ENCODE measurements at regions not wholly inside any gene's neighbourhood (a gene's known extent, or its start where the extent isn't known, plus 50 kb on each side); places are given as distances from the start of the nearest gene placed in this dataset.
A peak's percentile ranks its signal among the peaks of the same experiment; 100 is the strongest.

- no peaks in the 10 kb centered on the region for H3K9me3 ChIP-seq (ENCODE audit: insufficient read depth, low read depth)
- no peak overlapping the region for H3K4me2 ChIP-seq
- no peaks in the 10 kb centered on the region for H3K9me2 ChIP-seq (ENCODE audit: insufficient read depth)
- TF ChIP-seq, protein P1, sequence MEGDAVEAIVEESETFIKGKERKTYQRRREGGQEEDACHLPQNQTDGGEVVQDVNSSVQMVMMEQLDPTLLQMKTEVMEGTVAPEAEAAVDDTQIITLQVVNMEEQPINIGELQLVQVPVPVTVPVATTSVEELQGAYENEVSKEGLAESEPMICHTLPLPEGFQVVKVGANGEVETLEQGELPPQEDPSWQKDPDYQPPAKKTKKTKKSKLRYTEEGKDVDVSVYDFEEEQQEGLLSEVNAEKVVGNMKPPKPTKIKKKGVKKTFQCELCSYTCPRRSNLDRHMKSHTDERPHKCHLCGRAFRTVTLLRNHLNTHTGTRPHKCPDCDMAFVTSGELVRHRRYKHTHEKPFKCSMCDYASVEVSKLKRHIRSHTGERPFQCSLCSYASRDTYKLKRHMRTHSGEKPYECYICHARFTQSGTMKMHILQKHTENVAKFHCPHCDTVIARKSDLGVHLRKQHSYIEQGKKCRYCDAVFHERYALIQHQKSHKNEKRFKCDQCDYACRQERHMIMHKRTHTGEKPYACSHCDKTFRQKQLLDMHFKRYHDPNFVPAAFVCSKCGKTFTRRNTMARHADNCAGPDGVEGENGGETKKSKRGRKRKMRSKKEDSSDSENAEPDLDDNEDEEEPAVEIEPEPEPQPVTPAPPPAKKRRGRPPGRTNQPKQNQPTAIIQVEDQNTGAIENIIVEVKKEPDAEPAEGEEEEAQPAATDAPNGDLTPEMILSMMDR (conservative IDR thresholded peaks at IDR 0.05): no peak
- TF ChIP-seq EZH2 (IDR thresholded peaks at IDR 0.05; ENCODE audit: low read depth): no peak
- H3K36me3 ChIP-seq (ENCODE audit: low read depth): no peaks in the 10 kb centered on the region
- no peaks in the 10 kb centered on the region for H3K79me2 ChIP-seq (ENCODE audit: low read depth)
- H3K4me3 ChIP-seq: no peak overlapping the region
- intact Hi-C loops (cut with micrococcal nuclease; ENCODE audit: unreplicated experiment): no loop called here
- H2AFZ ChIP-seq: no peak overlapping the region
- no TSS peak for BruUV-seq (replicated peaks)
- H4K20me1 ChIP-seq (ENCODE audit: insufficient read depth): no peaks in the 10 kb centered on the region
- no peak for DNase-seq
- H3F3A ChIP-seq (ENCODE audit: insufficient read depth, low read depth): no peaks in the 10 kb centered on the region
- ChIA-PET POLR2A (ENCODE audit: unreplicated experiment) (interaction anchor here (0.6 kb wide), 1 partner anchor 354 kb away, joined by 5 read pairs; no protein-coding TSS in a partner anchor), CTCF (no interaction called here)
- no peak overlapping the region for H3K27ac ChIP-seq
- no peaks in the 10 kb centered on the region for H3K27me3 ChIP-seq (ENCODE audit: insufficient read depth, low read depth)
- no peaks in the 10 kb centered on the region for H3K4me1 ChIP-seq (replicated peaks; ENCODE audit: insufficient read depth)
Measured at GRCh38 chr6:78500299-78501089, 366.9 kb upstream of the IRAK1BP1 start.

DNA sequence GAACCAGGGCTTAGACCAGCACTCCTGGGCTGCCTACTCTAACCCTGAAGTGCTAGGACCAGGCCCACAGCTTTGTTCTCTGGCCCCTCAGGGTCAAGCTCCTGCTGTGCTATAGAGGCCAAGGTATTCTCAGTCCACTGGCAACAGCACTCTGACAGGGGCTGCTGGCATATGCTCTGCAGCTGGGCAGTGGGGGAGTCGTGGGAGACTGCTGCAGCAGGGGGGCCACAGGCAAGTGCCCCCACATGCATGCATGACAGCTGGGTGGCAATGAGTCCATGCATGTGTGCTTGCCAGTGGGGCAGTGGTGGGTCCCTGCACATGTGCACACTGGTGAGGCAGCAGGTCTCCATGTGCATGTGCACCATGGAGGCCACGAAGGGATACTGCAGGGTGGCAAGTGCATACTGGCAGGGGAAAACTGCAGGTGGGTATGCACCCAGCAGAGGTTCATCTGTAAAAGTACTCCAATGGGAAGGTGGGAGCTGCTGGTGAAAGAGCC is 364.9 kb upstream of the IRAK1BP1 start:
- Histone ChIP-seq H3K9me3 (ENCODE audit: insufficient read depth, low read depth) (no peaks in the 10 kb centered on the region), H3K9me2 (ENCODE audit: insufficient read depth) (no peaks in the 10 kb centered on the region), H3K27ac (no peak overlapping the region), H3K36me3 (ENCODE audit: low read depth) (no peaks in the 10 kb centered on the region), H3K79me2 (ENCODE audit: low read depth) (no peaks in the 10 kb centered on the region), H4K20me1 (ENCODE audit: insufficient read depth) (no peaks in the 10 kb centered on the region), H3K4me2 (no peak overlapping the region), H3F3A (ENCODE audit: insufficient read depth, low read depth) (no peaks in the 10 kb centered on the region), H3K27me3 (ENCODE audit: insufficient read depth, low read depth) (no peaks in the 10 kb centered on the region), H3K4me1 (replicated peaks; ENCODE audit: insufficient read depth) (no peaks in the 10 kb centered on the region), H2AFZ (no peak overlapping the region), H3K4me3 (no peak overlapping the region)
- TF ChIP-seq, protein P1 (conservative IDR thresholded peaks at IDR 0.05): no peak
- no peak for TF ChIP-seq EZH2 (IDR thresholded peaks at IDR 0.05; ENCODE audit: low read depth)
- no peak for DNase-seq
- no TSS peak for BruUV-seq (replicated peaks)
- POLR2A ChIA-PET (ENCODE audit: unreplicated experiment): no interaction called here
- intact Hi-C loops (cut with micrococcal nuclease; ENCODE audit: unreplicated experiment): no loop called here
- CTCF ChIA-PET: no interaction called here

DNA sequence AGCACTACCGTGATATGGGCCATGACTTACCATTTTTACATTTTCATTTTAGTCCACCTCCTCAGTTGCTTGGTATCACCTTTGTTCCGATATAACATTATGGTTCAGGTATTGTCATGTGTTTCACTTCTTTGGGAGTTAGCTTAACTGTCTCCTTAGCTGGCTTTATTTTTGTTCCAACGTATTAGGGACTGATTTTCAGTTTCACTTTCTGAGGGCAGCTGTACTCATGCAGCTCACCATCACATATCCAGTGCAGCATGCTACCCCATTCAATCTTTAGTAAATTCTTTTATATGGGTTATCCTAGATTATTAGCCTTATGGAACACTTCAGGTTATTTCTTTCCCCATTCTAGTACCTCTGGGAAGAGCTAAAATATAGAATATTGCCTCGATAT is 362.2 kb upstream of the IRAK1BP1 start:
- Histone ChIP-seq H3K27ac (no peak overlapping the region), H3K36me3 (ENCODE audit: low read depth) (no peaks in the 10 kb centered on the region), H3K9me2 (ENCODE audit: insufficient read depth) (no peaks in the 10 kb centered on the region), H3K79me2 (ENCODE audit: low read depth) (no peaks in the 10 kb centered on the region), H3K9me3 (ENCODE audit: insufficient read depth, low read depth) (no peaks in the 10 kb centered on the region), H3K4me1 (replicated peaks; ENCODE audit: insufficient read depth) (no peaks in the 10 kb centered on the region), H4K20me1 (ENCODE audit: insufficient read depth) (no peaks in the 10 kb centered on the region), H2AFZ (no peak overlapping the region), H3K27me3 (ENCODE audit: insufficient read depth, low read depth) (no peaks in the 10 kb centered on the region), H3K4me2 (peak overlapping the region; percentile 23; the same call in 1 of the 2 replicates), H3K4me3 (no peak overlapping the region), H3F3A (ENCODE audit: insufficient read depth, low read depth) (no peaks in the 10 kb centered on the region)
- no peak for TF ChIP-seq EZH2 (IDR thresholded peaks at IDR 0.05; ENCODE audit: low read depth)
- BruUV-seq (replicated peaks): no TSS peak
- intact Hi-C loops (cut with micrococcal nuclease; ENCODE audit: unreplicated experiment): no loop called here
- POLR2A ChIA-PET (ENCODE audit: unreplicated experiment): no interaction called here
- CTCF ChIA-PET: no interaction called here
- no peak for DNase-seq

Measured in PC-9 (cell line).